Activated CD8-positive, alpha-beta T cell treated with anti-CD3 and anti-CD28 coated beads for 36 hours (primary cell): ENCODE measurements at regions not wholly inside any gene's neighbourhood (a gene's known extent, or its start where the extent isn't known, plus 50 kb on each side); places are given as distances from the start of the nearest gene placed in this dataset.

Source experiments
- ATAC-seq: fragments of 200-7000 bp; cut with Tn5 transposase; one replicate; pipeline ENCODE4 v1.10.0; 2021; ENCODE audit warnings: mild to moderate bottlenecking, moderate library complexity
- CTCF ChIA-PET: fragments of 350-600 bp; sonication (Branson Sonifier 250); formaldehyde crosslinking; loops from one replicate; lab custom pipeline; 2021; ENCODE audit warnings: antibody characterized with exemption; lab: Charles Lee
- POLR2A ChIA-PET: fragments of 350-600 bp; sonication (Branson Sonifier 250); formaldehyde crosslinking; loops from one replicate; lab custom pipeline; 2021; ENCODE audit warnings: antibody characterized with exemption; lab: Charles Lee
- DNase-seq: peaks from one replicate; pipeline ENCODE4 v3.0.0-alpha.2; 2020
- H3K27ac Mint-ChIP-seq: one replicate; pipeline ENCODE4 v1.8.0; 2021; ENCODE audit warnings: mild to moderate bottlenecking, mixed read lengths
- H3K27me3 Mint-ChIP-seq: one replicate; pipeline ENCODE4 v1.8.0; 2021; ENCODE audit warnings: mixed read lengths
- H3K36me3 Mint-ChIP-seq: one replicate; pipeline ENCODE4 v1.8.0; 2021; ENCODE audit warnings: low read depth, mixed read lengths
- H3K4me1 Mint-ChIP-seq: one replicate; pipeline ENCODE4 v1.8.0; 2021; ENCODE audit warnings: low read depth, mixed read lengths
- H3K4me3 Mint-ChIP-seq: one replicate; pipeline ENCODE4 v1.8.0; 2021; ENCODE audit warnings: mild to moderate bottlenecking, moderate library complexity, mixed read lengths
- H3K9me3 Mint-ChIP-seq: one replicate; pipeline ENCODE4 v1.8.0; 2021; ENCODE audit warnings: mixed read lengths
- CTCF ChIP-seq: fragments of 200-600 bp; IDR thresholded peaks from one replicate; pipeline ENCODE4 v1.8.0; 2022; ENCODE audit warnings: antibody characterized with exemption, mild to moderate bottlenecking
- intact Hi-C: fragments of 100-400 bp; cut with micrococcal nuclease; formaldehyde crosslinking; loops from one replicate; pipeline ENCODE4 v1.10.0; 2022

DNA sequence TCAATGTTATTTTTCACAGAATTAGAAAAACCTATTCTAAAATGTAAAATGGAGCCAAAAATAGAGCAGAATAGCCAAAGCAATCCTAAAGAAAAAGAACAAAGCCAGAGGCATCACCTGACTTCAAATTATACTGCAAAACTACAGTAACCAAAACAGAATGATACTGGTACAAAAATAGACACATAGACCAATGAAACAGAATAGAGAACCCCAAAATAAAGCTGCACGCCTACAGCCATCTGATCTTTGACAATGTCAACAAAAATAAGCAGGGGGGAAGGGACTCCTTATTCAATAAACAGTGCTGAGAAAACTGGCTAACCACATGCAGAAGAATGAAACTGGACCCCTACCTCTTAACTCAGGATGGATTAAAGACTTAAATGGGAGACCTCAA lies 65.8 kb upstream of the PDE4D start:
- ATAC-seq (no peak), DNase-seq (no peak)
- ChIA-PET POLR2A (no interaction called here), CTCF (no interaction called here)
- H3K4me3 Mint-ChIP-seq: no peak overlapping the region
- H3K4me1 Mint-ChIP-seq: no peaks in the 10 kb centered on the region
- no peak overlapping the region for H3K27ac Mint-ChIP-seq
- TF ChIP-seq CTCF: no peak
- no peaks in the 10 kb centered on the region for H3K36me3 Mint-ChIP-seq
- intact Hi-C loops: no loop called here
- H3K27me3 Mint-ChIP-seq: no peaks in the 10 kb centered on the region
- no peaks in the 10 kb centered on the region for H3K9me3 Mint-ChIP-seq

- intact Hi-C loops: no loop called here
- CTCF ChIA-PET: no interaction called here
- no peak overlapping the region for H3K4me3 Mint-ChIP-seq
- no peaks in the 10 kb centered on the region for H3K4me1 Mint-ChIP-seq
- H3K27me3 Mint-ChIP-seq: no peaks in the 10 kb centered on the region
- no peak for DNase-seq
- no peak overlapping the region for H3K27ac Mint-ChIP-seq
- POLR2A ChIA-PET: no interaction called here
- no peaks in the 10 kb centered on the region for H3K9me3 Mint-ChIP-seq
- H3K36me3 Mint-ChIP-seq: no peaks in the 10 kb centered on the region
- no peak for ATAC-seq
- no peak for TF ChIP-seq CTCF
Measured at GRCh38 chr5:59956130-59956783, 62.7 kb upstream of the PDE4D start.

- Mint-ChIP-seq H3K27ac (no peak overlapping the region), H3K9me3 (no peaks in the 10 kb centered on the region), H3K4me3 (no peak overlapping the region), H3K27me3 (no peaks in the 10 kb centered on the region), H3K36me3 (no peaks in the 10 kb centered on the region), H3K4me1 (no peaks in the 10 kb centered on the region)
- ChIA-PET POLR2A (no interaction called here), CTCF (no interaction called here)
- ATAC-seq (no peak), DNase-seq (no peak)
- no peak for TF ChIP-seq CTCF
- intact Hi-C loops: no loop called here
Measured at GRCh38 chr5:59955241-59955640, 61.7 kb upstream of the PDE4D start.

- Mint-ChIP-seq H3K9me3 (no peaks in the 10 kb centered on the region), H3K4me1 (no peaks in the 10 kb centered on the region), H3K36me3 (no peaks in the 10 kb centered on the region), H3K27me3 (no peaks in the 10 kb centered on the region), H3K4me3 (no peak overlapping the region), H3K27ac (no peak overlapping the region)
- ATAC-seq (no peak), DNase-seq (no peak)
- no peak for TF ChIP-seq CTCF
- POLR2A ChIA-PET: no interaction called here
- intact Hi-C loops: no loop called here
- CTCF ChIA-PET: no interaction called here
Measured at GRCh38 chr5:59943452-59944113, 50.1 kb upstream of the PDE4D start.
